Mucosa of stomach (tissue), 1 donor: ENCODE measurements at regions not wholly inside any gene's neighbourhood (a gene's known extent, or its start where the extent isn't known, plus 50 kb on each side); places are given as distances from the start of the nearest gene placed in this dataset.
"Not testable (repeated sequence)": the region's sequence is repeated elsewhere in the genome, so short reads cannot be mapped to it uniquely, and the experiment has no call there.

Experiments
- H3K27me3 ChIP-seq: one replicate; pipeline ENCODE4 v1.7.0; 2013; ENCODE audit warnings: mild to moderate bottlenecking, low read length; ENCODE audit not compliant: control insufficient read depth, insufficient read depth
- H3K36me3 ChIP-seq: one replicate; pipeline ENCODE4 v1.7.0; 2013; ENCODE audit warnings: low read length; ENCODE audit not compliant: control insufficient read depth, insufficient read depth
- H3K4me1 ChIP-seq: one replicate; pipeline ENCODE4 v1.7.0; 2013; ENCODE audit warnings: mild to moderate bottlenecking, low read length; ENCODE audit not compliant: control insufficient read depth, insufficient read depth
- H3K4me3 ChIP-seq: one replicate; pipeline ENCODE4 v1.7.0; 2013; ENCODE audit warnings: low read length
- H3K9ac ChIP-seq: one replicate; pipeline ENCODE4 v1.7.0; 2013; ENCODE audit warnings: mild to moderate bottlenecking, low read length, moderate library complexity
- H3K9me3 ChIP-seq: one replicate; pipeline ENCODE4 v1.7.0; 2013; ENCODE audit warnings: mild to moderate bottlenecking, low read length, moderate library complexity; ENCODE audit not compliant: control insufficient read depth
- donor health status: Pancreatic carcinoma.

- Histone ChIP-seq H3K4me3 (no peak overlapping the region), H3K9ac (no peak overlapping the region), H3K9me3 (no peaks in the 10 kb centered on the region)
Measured at GRCh38 chr14:85056267-85056666, 473.7 kb upstream of the FLRT2 start.

DNA sequence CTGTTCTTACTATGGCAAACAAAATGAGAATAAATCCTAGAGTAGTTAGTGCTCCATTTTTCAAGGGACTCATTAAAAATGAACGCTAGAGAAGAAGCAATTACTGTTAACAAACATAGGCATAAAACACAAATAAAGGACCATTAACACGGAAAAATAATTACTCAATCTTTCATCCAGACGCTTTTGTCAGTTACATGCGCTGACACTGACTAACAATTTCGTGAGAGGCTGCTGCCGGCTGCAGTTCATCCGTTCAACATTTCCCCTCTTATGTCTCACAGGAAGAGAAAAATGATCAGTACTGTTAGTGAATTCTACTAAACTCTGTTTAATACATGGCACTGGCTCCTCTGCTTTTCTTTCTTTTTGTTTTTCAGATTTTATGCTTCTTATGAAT lies 472.7 kb upstream of the FLRT2 start:
- H3K27me3 ChIP-seq = no peaks in the 10 kb centered on the region
- H3K4me3 ChIP-seq = no peak overlapping the region
- no peaks in the 10 kb centered on the region for H3K36me3 ChIP-seq
- H3K9ac ChIP-seq = no peak overlapping the region
- no peaks in the 10 kb centered on the region for H3K4me1 ChIP-seq
- H3K9me3 ChIP-seq = no peaks in the 10 kb centered on the region

More at GRCh38 chr14:85056267-85056666, 473.7 kb upstream of the FLRT2 start:
- no peaks in the 10 kb centered on the region for H3K36me3 ChIP-seq
- no peaks in the 10 kb centered on the region for H3K27me3 ChIP-seq
- H3K4me1 ChIP-seq = no peaks in the 10 kb centered on the region

DNA sequence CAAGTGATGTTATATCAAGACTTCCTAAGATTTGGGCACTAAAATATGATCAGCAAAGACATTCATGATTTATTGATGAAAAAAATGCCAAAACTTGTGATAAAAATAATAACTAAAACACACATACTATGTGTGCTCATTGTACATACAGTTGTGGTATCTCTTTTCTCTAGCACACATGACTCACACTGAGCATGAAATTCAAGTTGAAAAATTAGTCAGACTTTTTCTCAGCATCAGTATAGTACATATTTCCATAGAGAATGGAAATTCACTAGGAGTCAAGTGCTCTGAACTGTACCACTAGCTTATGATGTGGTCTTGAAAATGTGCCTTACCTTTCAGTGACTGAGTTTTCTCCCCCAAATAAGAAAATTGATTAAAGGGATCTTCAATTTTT lies 471.8 kb upstream of the FLRT2 start:
- H3K9me3 ChIP-seq = no peaks in the 10 kb centered on the region
- H3K4me1 ChIP-seq = no peaks in the 10 kb centered on the region
- no peak overlapping the region for H3K9ac ChIP-seq
- H3K36me3 ChIP-seq = no peaks in the 10 kb centered on the region
- H3K4me3 ChIP-seq = no peak overlapping the region
- no peaks in the 10 kb centered on the region for H3K27me3 ChIP-seq

DNA sequence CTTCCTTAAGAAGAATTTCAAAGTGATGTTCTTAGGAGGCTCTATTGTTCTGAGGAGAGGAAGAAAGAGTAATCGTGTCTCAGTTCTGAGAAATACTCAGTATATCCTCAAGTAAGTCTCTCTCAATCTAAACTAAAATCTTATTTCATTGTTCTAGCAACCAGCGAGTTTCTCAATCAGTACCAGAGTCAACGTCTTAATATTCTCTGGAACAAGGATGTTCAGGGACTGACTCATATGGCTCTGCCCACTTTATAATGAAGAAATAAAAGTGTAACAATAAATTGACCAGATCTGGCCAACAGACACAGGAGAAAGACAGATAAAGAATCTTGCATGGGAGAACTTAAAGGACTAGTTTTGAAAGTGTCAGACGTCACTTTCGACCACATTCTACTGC lies 469.8 kb upstream of the FLRT2 start:
- Histone ChIP-seq H3K9ac (no peak overlapping the region), H3K9me3 (no peaks in the 10 kb centered on the region), H3K27me3 (no peaks in the 10 kb centered on the region), H3K4me3 (no peak overlapping the region), H3K36me3 (no peaks in the 10 kb centered on the region), H3K4me1 (no peaks in the 10 kb centered on the region)

- H3K36me3 ChIP-seq = no peaks in the 10 kb centered on the region
- no peaks in the 10 kb centered on the region for H3K9me3 ChIP-seq
- no peak overlapping the region for H3K9ac ChIP-seq
- H3K4me1 ChIP-seq = no peaks in the 10 kb centered on the region
- H3K27me3 ChIP-seq = no peaks in the 10 kb centered on the region
- no peak overlapping the region for H3K4me3 ChIP-seq
Measured at GRCh38 chr14:85061256-85061655, 468.7 kb upstream of the FLRT2 start.

DNA sequence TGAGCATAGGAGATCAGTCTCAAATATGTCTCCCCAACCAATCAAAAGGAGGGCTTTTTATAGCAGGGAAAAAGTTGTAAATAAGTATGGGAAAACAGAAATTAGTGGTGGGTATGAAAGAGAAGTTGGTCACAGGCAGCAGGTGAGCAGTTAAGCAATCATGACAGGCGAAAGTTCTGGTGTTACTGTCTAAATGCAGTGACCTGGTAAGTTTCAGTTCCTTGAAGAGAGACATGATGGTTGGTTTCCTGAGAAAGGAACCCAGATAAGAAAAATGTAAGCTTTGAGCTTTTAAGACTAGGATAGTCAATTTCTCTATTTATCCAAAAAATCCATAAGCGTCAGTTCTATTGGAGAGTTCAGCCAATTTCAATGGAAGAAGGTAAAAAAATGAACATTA lies 466.2 kb upstream of the FLRT2 start:
- Histone ChIP-seq H3K4me3 (no peak overlapping the region), H3K27me3 (no peaks in the 10 kb centered on the region), H3K36me3 (no peaks in the 10 kb centered on the region), H3K4me1 (no peaks in the 10 kb centered on the region), H3K9ac (no peak overlapping the region), H3K9me3 (no peaks in the 10 kb centered on the region)

- Histone ChIP-seq H3K27me3 (no peaks in the 10 kb centered on the region), H3K36me3 (no peaks in the 10 kb centered on the region), H3K9ac (no peak overlapping the region), H3K4me1 (no peaks in the 10 kb centered on the region), H3K4me3 (no peak overlapping the region), H3K9me3 (no peaks in the 10 kb centered on the region)
Measured at GRCh38 chr14:85071447-85071846, 458.5 kb upstream of the FLRT2 start.

DNA sequence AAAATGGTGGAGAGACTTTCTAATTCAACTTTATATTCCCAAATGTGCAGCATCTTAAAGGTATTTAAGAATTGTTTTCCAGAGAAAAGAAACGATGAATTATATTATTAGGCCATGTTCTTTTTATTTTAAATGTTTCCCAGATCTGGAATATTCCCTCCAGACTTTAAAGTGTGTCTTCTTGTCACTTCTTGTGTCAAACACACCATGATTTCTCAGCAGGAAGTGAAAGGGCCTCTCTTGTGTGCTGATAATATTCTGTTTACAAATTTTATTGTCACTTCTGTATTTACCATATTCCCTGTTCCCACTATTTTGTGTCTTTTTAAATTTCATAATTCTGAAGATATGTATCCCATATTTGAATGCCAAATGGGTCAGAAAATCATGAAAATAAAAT lies 455.0 kb upstream of the FLRT2 start:
- Histone ChIP-seq H3K9ac (no peak overlapping the region), H3K4me1 (no peaks in the 10 kb centered on the region), H3K27me3 (no peaks in the 10 kb centered on the region), H3K36me3 (no peaks in the 10 kb centered on the region), H3K4me3 (no peak overlapping the region), H3K9me3 (no peaks in the 10 kb centered on the region)

- no peaks in the 10 kb centered on the region for H3K4me1 ChIP-seq
- no peaks in the 10 kb centered on the region for H3K36me3 ChIP-seq
- H3K9ac ChIP-seq = no peak overlapping the region
- no peaks in the 10 kb centered on the region for H3K27me3 ChIP-seq
- no peaks in the 10 kb centered on the region for H3K9me3 ChIP-seq
- H3K4me3 ChIP-seq = no peak overlapping the region
Measured at GRCh38 chr14:85075694-85076476, 454.1 kb upstream of the FLRT2 start.

DNA sequence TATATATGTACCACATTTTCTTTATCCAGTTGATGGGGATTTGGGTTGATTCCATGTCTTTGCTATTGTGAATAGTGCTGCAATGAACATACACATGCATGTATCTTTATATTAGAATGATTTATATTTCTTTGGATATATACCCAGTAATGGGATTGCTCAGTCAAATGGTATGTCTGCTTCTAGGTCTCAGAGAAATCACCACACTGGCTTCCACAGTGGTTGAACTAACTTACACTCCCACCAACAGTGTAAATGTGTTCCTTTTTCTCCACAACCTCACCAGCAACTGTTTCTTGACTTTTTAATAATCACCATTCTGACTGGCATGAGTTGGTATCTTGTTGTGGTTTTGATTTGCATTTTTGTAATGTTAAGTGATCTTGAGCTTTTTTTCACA lies 452.2 kb upstream of the FLRT2 start:
- H3K4me3 ChIP-seq, H3K9me3 ChIP-seq, H3K36me3 ChIP-seq, H3K4me1 ChIP-seq, H3K27me3 ChIP-seq, H3K9ac ChIP-seq: not testable (repeated sequence)

GRCh38 chr14:85079842-85080730 lies 449.9 kb upstream of the FLRT2 start:
- H3K9ac ChIP-seq = no peak overlapping the region
- H3K4me1 ChIP-seq = no peaks in the 10 kb centered on the region
- H3K9me3 ChIP-seq = no peaks in the 10 kb centered on the region
- no peaks in the 10 kb centered on the region for H3K36me3 ChIP-seq
- H3K4me3 ChIP-seq = no peak overlapping the region
- no peaks in the 10 kb centered on the region for H3K27me3 ChIP-seq

GRCh38 chr14:85084344-85084743 lies 445.6 kb upstream of the FLRT2 start:
- H3K27me3 ChIP-seq = no peaks in the 10 kb centered on the region
- H3K4me1 ChIP-seq = no peaks in the 10 kb centered on the region
- no peak overlapping the region for H3K4me3 ChIP-seq
- no peaks in the 10 kb centered on the region for H3K9me3 ChIP-seq
- H3K9ac ChIP-seq = no peak overlapping the region
- no peaks in the 10 kb centered on the region for H3K36me3 ChIP-seq
